ENCODE measurements at regions not wholly inside any gene's neighbourhood (a gene's known extent, or its start where the extent isn't known, plus 50 kb on each side); places are given as distances from the start of the nearest gene placed in this dataset.
"Not testable (repeated sequence)": the region's sequence is repeated elsewhere in the genome, so short reads cannot be mapped to it uniquely, and the experiment has no call there.

DNA sequence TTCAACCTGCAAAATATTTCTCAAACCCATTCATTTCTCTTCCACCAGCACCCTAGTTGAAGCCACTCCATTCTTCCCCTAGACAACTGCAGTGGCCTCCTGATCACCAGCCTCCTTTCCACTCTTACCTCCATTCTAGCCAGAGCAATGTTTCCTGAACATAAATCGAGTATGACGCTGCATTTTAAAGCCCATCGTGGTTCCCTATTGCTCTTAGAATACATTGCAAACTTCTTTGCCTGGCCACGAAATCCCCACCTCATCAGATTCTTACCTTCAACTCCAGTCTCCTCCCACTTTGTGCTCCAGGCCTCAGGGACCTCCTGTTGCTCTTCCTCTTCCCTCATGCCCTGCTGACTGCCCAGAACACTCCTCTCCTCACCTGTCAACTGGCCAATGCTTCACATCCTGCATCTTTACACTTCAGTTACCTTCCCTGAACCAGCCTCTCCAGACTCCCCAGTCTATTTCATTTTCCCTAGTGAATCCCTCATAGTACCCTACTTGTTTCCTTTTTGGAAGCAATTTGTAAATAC lies 176.5 kb upstream of the CTAGE1 start:
- Histone ChIP-seq H3K36me3 (replicated peaks) (no peaks in the 10 kb centered on the region), H3K4me3 (ENCODE audit: low read depth, low read length) (no peak overlapping the region), H3K27me3 (replicated peaks) (no peaks in the 10 kb centered on the region), H3K27ac (no peak overlapping the region)
- no peak for DNase-seq
- TF ChIP-seq, protein P1, sequence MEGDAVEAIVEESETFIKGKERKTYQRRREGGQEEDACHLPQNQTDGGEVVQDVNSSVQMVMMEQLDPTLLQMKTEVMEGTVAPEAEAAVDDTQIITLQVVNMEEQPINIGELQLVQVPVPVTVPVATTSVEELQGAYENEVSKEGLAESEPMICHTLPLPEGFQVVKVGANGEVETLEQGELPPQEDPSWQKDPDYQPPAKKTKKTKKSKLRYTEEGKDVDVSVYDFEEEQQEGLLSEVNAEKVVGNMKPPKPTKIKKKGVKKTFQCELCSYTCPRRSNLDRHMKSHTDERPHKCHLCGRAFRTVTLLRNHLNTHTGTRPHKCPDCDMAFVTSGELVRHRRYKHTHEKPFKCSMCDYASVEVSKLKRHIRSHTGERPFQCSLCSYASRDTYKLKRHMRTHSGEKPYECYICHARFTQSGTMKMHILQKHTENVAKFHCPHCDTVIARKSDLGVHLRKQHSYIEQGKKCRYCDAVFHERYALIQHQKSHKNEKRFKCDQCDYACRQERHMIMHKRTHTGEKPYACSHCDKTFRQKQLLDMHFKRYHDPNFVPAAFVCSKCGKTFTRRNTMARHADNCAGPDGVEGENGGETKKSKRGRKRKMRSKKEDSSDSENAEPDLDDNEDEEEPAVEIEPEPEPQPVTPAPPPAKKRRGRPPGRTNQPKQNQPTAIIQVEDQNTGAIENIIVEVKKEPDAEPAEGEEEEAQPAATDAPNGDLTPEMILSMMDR (IDR thresholded peaks at IDR 0.05; ENCODE audit: low read depth, low read length, missing control alignments), result no peak
- in situ Hi-C loops (cut with HindIII; ENCODE audit: low pct_ligation_motif_present, low sequenced_read_pairs), result no loop called here

GRCh38 chr18:22601481-22601880 lies 183.8 kb upstream of the CTAGE1 start:
- no peak for DNase-seq
- in situ Hi-C loops (cut with HindIII; ENCODE audit: low pct_ligation_motif_present, low sequenced_read_pairs), result no loop called here
- H3K36me3 ChIP-seq (replicated peaks), result no peaks in the 10 kb centered on the region
- no peak overlapping the region for H3K27ac ChIP-seq
- no peaks in the 10 kb centered on the region for H3K27me3 ChIP-seq (replicated peaks)
- no peak overlapping the region for H3K4me3 ChIP-seq (ENCODE audit: low read depth, low read length)
- TF ChIP-seq, protein P1 (IDR thresholded peaks at IDR 0.05; ENCODE audit: low read depth, low read length, missing control alignments), result no peak

- peak; percentile 75 for DNase-seq
- in situ Hi-C loops (cut with HindIII; ENCODE audit: low pct_ligation_motif_present, low sequenced_read_pairs); H3K36me3 ChIP-seq (replicated peaks); H3K4me3 ChIP-seq (ENCODE audit: low read depth, low read length); H3K27me3 ChIP-seq (replicated peaks): not testable (repeated sequence)
- H3K27ac ChIP-seq, result peak overlapping the region; percentile 49
These were observed 184.7 kb upstream of the CTAGE1 start for GRCh38 chr18:22602456-22602855.

DNA sequence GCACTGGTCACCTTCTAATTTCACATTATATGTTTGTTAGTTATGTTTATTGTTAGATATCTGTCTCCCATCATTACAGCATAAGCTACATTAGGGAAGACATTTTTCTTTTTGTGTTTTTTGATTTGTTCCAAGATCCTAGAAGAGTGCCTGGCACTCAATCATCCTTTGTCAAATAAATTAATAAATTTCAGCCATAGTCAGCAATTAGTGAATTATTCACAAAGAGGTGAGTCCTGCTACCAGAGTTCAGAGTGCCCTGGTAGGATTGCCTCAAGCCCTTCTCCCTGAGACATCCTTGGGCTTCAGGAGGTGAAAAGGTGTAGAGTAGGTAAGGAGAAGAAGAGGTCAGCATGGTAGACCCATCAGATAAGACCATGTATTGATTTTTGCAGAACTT lies 186.2 kb upstream of the CTAGE1 start:
- TF ChIP-seq, protein P1 (IDR thresholded peaks at IDR 0.05; ENCODE audit: low read depth, low read length, missing control alignments), result no peak
- Histone ChIP-seq H3K4me3 (ENCODE audit: low read depth, low read length) (no peak overlapping the region), H3K36me3 (replicated peaks) (no peaks in the 10 kb centered on the region), H3K27me3 (replicated peaks) (no peaks in the 10 kb centered on the region), H3K27ac (peak overlapping the region; percentile 8)
- no peak for DNase-seq
- in situ Hi-C loops (cut with HindIII; ENCODE audit: low pct_ligation_motif_present, low sequenced_read_pairs), result no loop called here

DNA sequence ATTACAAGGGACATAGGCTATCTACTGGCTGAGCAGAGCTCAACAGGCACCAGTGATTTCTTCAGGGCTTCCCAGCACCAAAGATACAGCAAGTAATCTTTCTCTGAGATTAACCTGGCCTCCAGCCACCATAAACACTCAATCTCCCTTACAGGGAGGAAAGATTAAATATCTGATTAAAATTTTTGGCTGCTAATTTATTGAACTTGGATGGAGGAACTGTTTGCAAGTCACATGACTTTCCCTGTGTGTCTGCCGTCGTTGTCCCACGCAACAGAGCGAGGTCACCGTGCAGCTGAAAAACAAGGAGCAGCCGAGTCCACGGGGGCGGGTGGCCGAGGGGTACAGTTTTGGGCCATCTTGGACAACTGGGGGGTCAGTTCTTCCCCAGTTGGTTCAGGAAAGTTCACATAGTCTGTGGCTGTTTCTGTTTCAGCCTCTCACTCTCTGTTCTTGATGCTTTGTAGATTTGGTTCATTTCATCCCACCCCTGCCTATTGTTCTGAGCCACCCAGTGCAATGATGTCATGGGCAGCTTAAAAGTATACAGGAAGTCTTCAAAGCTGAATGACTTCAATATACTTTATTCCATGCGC lies 186.8 kb upstream of the CTAGE1 start:
- peak; percentile 71 for DNase-seq
- in situ Hi-C loops (cut with HindIII; ENCODE audit: low pct_ligation_motif_present, low sequenced_read_pairs), result no loop called here
- H3K27ac ChIP-seq, result peak overlapping the region; percentile 53
- TF ChIP-seq, protein P1 (IDR thresholded peaks at IDR 0.05; ENCODE audit: low read depth, low read length, missing control alignments), result no peak
- no peaks in the 10 kb centered on the region for H3K36me3 ChIP-seq (replicated peaks)
- H3K27me3 ChIP-seq (replicated peaks), result no peaks in the 10 kb centered on the region
- no peak overlapping the region for H3K4me3 ChIP-seq (ENCODE audit: low read depth, low read length)

- no peak for DNase-seq
- no peaks in the 10 kb centered on the region for H3K36me3 ChIP-seq (replicated peaks)
- TF ChIP-seq, protein P1 (IDR thresholded peaks at IDR 0.05; ENCODE audit: low read depth, low read length, missing control alignments), result no peak
- H3K4me3 ChIP-seq (ENCODE audit: low read depth, low read length), result no peak overlapping the region
- in situ Hi-C loops (cut with HindIII; ENCODE audit: low pct_ligation_motif_present, low sequenced_read_pairs), result no loop called here
- no peaks in the 10 kb centered on the region for H3K27me3 ChIP-seq (replicated peaks)
- H3K27ac ChIP-seq, result no peak overlapping the region
These were observed 187.3 kb upstream of the CTAGE1 start for GRCh38 chr18:22604986-22605421.
